ENCODE measurements at regions not wholly inside any gene's neighbourhood (a gene's known extent, or its start where the extent isn't known, plus 50 kb on each side); places are given as distances from the start of the nearest gene placed in this dataset.

DNA sequence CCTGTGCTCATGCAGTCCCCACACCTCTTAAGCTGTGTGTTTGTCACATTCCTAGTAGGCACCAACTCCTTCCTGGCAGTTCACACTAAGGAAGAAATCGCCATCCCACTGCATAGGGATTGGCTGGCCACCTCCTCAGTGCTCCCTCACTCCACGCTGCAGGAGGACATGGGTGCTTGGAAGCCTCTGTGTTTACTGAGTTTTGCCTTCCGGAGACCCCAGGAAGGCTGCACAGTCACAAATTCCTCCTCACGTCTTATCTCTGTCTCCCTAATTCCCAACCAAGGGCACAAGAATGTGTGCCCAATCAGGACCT, 93.8 kb upstream of the GALNT2 start:
- no peak for FAIRE-seq

DNA sequence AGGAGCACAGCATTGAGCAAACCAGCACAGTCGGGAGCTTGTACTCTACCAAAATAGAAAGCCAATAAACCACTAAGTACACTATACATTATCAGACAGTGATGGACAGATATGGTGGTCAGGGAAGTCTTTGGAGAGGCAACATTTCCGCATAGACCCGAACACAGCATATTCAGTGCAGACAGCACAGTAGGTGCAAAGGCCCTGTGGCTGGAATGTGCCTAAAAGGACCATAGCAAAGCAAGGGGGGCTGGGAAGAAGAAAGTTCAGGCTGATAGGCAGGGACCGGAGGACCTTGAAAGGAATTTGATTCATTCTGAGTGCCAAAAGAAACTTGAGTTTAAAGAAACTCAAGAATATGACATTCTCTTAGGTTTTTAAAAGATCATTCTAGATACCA, 92.0 kb upstream of the GALNT2 start:
- FAIRE-seq: no peak

DNA sequence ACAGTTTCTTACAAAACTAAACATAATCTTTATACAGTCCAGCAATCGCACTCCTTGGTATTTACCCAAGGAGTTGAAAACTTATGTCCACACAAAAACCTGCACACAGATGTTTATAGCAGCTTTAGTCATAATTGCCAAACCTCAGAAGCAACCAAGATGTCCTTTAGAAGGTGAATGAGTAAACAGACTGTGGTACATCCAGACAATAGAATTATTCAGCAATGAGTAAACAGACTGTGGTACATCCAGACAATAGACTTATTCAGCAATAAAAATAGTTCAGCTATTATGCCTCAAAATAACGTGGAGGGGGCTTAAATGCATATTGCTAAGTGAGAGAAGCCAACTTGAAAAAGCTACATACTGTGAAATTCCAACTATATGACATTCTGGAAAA, 87.0 kb upstream of the GALNT2 start:
- FAIRE-seq: no peak

DNA sequence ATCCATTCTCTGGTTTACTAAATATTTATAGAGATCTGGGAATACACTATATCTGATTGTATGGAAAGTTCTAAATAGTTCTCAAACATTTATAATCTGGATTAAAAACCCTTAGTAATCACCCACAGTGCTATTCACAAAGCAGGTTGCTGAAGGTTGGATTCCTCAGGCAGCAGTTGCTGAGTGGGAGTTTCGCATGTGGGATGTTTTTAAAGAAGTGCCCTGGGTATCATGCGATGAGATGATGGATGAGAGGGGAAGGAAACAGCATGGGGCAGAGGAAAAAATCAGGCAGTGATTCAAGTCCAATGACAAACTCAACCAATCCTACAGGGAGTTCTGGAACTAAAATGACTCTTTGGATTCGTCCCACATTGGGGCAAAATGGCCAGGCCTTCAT, 85.3 kb upstream of the GALNT2 start:
- FAIRE-seq: no peak

DNA sequence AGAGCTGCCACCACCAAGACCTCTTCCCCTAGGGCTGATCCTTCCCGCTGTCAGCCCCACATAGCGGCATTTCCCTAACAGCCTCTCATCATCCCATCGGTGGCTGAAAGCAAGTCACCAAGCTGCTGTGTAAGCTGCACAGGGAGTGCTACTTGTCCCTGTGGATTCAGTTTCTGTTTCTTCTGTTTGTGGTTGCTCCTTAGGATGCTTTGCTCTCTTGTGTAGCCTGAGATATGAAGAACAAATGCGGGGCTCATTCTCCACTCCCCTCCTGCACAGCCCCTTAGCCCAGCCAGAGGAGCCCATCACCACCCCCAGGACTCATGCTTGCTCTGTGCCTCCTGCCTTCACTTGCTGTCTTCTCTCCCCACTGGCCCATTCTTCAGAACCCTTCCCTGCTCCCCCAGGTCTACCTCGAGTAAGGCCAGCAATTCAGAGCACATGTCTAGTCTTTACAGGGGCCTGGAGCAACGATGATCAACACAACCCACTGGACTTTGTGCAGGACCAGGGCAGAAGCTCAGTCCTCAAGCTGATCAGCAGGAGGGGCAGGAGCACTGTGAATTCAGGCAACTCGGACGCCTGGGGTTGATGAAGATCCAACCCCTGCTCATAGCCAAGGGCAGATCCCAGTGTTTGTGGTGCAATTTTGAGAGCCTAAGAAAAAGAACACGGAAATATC, 82.6 kb upstream of the GALNT2 start:
- FAIRE-seq: no peak

DNA sequence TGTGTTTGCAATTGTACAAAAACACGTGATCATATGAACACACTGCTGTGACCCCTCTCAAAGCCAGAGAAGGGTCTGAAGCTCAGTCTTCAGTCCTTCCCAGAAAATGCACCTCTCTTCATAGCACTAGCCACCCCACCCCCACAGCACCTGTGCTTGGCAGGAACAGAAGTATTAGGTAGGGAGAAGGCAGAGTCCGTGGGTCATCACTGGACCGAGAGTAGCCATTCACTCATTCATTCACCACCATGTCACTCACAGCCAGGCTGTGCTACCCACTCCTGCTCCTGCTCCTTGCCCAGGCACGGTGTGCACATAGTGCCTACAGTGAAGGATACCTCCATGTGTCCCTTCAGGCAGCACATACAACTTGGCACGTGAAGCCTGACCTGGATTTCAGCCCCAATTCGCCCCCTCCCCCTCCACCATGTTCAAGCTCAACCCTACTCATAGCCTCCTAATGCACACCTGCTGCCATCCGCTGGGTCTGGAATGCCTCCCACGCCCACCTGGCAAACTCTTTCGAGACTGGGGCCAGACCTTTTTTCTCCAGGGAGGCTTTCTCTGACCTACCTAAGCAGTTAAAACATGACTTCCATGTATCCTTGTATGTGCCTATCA, 81.9 kb upstream of the GALNT2 start:
- FAIRE-seq: no peak

DNA sequence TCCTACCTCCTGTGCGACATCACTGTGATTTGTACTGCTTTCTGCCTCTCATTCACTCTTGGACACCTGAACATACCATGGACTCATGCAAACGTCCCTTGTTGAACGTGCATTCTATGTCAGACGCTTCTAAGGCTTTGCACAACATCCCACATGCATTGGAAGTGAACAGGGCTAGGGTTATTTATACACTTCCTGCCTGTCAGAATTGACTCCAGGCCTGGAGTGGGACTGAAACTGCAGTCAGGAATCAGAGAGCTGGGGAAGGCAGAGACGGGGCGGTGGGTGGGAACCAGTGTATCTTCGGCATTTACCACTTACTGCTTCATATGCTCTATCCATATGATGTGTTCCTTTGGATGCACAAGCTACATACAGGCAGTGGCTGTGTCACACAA, 81.4 kb upstream of the GALNT2 start:
- FAIRE-seq: no peak

DNA sequence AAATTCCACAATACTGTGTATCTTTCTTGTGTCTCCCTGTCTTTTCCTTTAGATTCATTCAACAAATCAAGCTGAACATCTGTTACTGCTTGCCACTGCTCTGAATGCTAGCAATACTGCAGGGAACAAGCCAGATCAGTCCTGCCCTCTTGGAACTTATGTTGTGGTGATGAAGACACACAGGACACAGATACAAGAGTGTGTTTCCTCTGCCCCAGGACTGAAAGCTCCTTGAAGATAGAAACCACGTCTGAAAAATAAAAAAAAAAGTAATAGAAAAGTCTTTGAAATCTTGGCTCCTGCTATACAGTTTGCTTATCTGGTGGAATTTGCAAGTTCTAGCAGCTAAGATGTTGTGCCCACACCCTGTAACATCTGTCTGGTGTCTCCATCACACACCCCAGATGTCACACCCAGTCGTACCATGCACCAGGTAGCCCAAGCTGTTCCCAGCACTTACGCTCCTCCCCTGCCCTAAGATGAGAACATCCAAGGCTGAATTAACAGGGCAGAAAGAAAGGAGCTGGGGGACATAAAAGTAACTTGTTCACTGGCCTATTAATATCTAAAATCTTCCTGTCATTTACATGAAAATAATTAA, 80.2 kb upstream of the GALNT2 start:
- no peak for FAIRE-seq

DNA sequence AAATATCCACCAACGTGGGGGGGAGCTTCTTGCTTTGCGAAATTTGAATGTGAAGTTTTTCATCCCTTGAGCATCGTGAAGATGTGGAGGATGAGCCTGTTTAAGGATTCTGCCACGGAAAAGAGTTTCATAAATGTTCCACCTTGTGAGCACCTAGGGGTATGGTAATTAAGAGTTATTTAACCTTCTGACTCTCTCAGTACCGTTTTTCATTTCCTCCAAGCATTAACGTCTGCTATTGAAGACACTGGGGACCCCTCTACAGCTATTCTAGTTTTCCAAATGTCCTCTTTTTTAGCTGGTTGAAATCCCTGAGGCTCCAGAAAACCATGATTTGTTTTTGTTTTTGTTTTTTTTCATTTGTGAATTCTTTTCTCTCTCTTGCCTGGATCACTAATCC, 79.1 kb upstream of the GALNT2 start:
- no peak for FAIRE-seq

DNA sequence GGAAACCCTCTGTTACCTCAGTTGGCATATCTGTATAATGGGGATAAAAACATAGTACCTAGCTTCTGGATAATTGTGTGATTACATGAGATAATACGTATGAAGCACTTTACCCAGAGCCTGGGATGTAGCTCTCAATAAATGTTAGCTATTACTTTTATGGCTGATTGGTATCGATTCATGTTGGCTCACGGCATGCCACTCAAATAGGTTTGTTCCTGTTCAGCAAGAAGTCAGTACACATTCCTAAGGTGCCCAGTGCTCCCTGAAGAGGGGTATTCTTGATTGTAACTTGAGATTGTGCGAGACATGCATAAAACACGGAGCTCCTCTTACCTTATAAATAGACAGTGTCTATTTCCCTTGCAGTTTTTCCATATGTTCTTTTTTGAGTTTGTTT, 78.5 kb upstream of the GALNT2 start:
- no peak for FAIRE-seq

DNA sequence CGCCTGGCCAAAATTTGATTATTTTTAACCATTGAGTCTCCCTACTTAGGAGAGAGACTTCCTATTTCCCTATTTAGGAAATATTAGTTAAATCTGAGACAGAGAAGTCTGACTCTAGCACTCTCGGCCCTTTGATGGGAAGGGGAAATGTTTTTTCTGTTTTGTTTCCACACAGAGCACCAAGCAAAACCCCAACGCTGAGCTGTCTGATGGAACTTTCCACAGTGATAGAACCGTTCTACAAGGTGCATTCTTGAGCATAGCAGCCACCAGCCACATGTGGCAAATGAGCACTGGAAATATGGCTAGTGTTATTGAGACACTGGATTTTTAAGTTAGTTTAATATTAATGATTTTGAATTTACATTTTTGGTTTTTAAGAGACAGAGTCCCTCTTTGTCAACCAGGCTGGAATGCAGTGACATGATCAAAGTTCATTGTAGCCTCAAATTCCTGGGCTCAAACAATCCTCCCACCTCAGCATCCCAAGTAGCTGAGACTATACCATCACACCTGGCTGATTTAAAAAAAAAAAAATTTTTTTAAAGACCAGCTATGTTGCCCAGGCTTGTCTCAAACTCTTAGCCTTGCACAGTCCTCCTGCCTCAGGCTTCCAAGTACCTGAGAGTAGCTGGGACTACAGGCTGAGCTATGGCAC, 77.3 kb upstream of the GALNT2 start:
- FAIRE-seq: no peak

DNA sequence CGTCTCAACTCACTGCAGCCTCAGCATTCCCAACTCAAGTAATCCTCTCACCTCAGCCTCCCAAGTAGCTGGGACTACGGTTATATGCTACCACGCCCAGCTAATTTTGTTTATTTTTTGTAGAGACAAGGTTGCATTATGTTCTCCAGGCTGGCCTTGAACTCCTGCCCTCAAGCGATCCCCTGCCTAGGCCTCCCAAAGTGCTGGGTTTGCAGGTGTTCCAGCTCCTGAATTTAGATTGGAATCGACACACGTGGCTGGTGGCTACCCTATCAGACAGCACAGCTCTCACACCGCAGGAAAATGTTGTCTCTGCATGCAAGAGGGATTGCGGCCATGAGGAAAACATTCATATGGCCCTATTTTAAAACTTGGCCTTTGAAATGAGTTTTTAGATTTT, 76.7 kb upstream of the GALNT2 start:
- no peak for FAIRE-seq

DNA sequence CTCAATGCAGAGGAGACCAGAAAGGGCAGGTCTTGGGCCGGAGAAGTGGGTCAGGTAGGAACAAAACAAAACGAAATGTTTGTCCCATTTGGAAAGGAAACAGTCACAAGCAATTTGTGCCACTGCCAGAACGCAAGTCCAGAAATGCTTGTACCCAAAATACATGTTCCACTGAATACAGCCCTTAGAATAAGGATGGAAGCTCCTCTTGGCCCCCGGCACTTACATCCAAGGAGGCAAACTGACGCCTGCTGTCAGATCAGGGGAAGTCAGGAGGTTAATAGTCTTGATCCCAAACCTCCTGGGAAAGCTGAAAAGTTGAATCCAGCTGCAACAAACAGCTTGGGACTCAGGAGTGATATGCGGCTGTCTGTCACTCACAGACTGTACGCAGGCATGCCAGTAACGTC, 75.9 kb upstream of the GALNT2 start:
- FAIRE-seq: no peak

DNA sequence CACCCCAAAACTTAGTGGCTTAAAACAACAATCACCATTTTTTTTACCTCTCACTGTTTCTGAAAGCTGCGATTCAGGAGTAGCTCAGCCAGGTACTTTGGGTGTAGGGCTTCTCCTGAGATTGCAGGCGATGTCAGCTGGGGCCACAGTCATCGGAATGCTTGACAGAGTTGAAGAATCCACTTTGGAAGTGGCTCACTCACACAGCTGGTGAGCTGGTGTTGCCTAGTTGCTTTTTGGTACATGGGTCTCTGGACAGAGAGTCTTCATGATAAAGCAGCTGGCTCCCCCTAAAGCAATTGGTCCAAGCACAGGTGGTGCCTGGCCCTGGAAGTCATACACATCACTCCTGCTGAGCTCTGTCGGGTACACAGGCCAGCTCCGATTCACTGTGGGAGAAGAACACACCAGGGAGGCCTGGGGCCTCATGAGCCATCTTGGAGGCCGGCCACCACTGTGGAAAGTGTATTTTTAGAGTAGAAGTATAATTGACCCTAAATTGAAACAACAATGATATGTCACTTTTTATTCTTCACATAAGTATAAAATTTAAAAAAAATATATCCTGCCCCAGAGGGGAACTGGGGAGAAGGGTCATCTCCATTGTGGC, 75.2 kb upstream of the GALNT2 start:
- FAIRE-seq: no peak

DNA sequence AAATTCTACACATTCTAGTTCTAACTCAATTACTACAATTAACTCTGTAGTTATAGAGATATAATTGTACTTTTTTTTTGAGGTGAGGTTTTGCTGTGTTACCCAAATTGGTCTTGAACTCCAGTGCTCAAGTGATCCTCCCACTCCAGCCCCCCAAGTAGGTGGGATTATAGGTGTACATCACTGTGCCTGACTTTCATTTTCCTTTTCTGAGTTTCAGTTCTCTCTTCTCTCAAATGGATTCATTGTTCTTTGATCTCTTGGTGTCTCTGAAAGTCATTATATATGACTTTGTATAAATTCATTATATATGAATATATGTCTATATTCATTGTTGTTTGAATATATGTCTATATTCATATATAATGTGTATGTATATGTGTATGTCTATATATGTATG, 74.0 kb upstream of the GALNT2 start:
- FAIRE-seq: no peak

DNA sequence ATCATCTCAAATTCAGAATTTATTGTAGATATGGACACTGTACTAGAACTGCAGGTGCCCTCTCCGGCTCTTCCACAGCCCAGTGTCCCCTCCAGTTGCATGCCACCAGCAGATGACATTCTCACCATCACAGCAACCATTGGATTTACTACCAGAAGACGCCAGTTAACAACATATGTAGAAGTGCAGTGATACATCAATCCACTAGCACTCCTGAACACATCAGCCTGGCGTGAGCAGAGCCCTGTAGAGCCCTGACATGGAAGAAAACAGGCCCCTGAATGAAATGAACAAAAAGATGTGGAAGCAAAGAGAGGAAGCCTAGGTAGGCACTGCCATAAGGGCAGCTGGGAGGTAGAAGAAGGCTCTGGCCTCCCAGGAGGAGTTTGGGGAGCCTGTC, 73.1 kb upstream of the GALNT2 start:
- no peak for FAIRE-seq

DNA sequence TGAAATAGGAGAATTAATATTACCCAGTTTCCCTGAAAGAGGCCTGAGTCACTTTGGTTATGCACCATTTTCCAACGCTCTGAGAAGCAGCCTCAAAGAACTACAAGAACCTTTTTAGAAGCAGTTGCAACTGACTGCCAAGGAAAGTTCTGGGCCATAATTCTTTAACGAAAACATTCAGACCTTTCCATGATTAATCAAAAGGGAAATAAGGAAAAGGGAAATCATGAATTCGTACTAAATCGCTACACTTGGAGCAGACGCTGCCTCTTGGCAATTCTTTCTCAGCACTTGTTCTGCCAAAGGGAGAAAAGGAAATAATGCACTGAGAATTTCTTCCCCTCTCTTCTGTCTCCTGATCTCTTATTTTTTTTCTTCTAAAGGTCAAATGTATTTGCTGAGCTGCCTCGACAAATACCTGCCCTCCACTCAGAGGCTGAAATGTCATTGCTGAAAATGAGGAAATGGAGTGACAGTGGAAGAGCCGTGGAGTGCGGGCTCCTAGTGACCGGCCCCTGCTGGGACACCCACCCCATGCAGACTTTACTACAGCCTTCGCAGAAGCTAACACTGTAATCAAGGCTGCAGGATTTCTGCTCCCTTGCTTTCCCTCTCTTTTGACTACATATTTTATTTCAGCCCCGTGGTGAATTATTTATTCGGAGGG, 67.9 kb upstream of the GALNT2 start:
- FAIRE-seq: no peak

DNA sequence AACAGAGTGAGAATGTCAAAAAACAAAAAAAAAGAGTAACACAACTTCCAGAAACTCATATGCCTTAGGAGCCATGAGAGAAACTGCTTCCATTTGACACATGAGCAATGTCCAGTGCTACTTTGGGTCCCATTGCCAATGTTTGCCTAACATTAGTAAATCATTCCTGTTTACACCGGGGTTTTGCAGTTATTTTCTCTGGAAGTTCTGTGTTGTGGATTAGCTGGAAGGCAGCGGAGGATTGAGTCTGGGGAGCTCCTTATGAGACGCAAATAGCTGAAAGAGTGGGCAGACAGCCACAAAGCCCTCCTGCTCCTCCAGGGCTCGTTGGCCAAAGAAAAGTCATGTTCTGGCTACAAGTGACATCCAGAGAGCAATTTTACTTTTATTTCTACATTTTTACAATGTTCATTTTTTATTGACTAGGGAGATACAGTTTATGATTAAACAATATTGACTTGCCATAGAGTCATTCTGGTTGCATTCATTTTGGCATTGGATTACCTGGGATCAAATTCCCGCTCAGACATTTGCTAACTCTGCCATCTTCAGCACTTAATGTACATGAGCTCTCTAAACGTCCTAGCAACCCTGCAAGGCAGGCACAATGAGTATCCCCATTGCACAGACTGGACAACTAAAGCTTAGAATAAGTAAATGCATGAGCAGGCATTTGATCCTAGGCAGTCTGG, 66.4 kb upstream of the GALNT2 start:
- FAIRE-seq: no peak

DNA sequence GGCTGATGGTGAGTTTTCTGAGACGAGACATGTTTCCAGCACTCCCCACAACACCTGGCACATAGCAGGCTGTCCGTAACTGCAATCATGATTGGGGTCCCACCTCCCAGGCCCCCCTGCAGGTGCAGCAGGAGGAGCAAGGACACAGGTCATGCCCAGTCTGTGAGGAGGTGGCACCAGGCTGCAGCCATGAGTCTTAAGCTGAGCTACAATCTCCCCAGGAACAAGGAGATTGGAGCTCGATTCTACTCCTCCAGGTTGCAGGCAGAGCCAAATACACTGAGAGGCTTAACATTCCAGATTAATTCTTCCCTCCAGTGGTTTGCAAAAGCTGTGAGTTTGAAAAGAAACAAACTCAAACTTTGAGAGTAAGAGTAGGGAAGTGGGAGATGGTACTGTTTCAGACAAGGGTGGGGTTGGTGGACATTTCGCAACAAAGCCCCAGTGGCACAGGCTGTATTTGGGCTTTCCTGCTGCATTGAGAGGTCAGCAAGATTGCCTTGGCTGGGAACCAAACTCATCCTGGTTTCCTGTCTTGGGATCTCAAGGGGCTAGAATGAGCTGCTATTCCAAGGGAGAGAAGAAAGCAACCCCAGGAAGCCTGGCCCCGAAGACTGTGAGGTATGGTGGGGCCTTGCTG, 64.8 kb upstream of the GALNT2 start:
- no peak for FAIRE-seq

DNA sequence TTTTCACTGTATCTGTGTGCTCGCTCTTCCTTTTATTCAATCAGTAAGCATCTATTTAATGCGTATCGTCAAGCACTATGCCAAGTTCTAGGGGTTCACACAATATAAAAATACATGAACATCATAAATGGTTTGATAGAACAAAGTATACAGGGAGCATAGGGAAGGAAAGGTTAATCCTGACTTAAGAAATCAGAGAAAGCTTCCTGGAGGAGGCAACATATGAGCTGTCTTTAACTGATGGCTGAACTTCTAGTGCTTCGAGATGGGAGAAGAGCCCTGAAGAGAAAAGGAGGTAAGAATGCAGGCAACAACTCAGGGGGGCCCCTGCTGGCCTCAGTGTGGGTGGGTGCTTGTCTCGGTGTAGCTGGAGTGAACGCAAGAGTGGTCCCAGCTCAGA, 63.6 kb upstream of the GALNT2 start:
- no peak for FAIRE-seq

DNA sequence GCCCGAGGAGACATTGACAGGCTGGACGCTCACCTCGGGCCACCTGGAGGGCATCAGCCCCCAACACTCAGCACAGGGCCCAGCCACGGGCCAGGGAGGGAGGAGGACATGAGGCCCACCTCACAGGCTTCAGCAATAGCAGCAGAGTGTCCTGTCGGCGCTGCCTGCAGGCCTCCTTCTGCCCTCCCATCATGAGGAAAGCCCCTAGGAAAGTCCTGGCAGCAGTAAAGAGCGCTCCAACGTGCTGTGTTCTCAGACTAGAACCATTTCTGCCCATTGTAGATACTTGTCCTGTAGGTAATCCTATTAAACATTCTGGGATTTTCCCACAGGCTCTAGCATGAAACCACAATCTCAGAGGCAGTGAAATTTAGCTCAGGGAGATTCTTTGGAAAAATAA, 62.0 kb upstream of the GALNT2 start:
- no peak for FAIRE-seq

DNA sequence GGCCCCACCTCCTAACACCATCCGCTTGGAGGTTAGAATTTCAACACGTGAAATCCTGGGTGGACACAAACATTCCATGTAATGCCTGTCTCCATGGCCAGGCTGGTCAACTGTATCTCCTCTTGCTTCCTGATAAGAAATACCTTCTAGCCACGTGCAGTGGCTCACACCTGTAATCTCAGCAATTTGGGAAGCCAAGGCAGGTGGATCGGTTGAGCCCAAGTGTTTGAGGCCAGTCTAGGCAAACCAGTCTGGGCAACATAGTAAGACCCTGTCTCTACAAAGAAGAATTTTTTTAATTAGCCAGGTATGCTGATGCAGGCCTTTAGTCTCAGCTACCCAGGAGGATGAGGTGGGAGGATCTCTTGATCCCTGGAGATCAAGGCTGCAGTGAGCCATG, 58.3 kb upstream of the GALNT2 start:
- no peak for FAIRE-seq

All from colon (tissue), 2 donors.